Mesothelial cell of epicardium (in vitro differentiated cells): ENCODE measurements at regions not wholly inside any gene's neighbourhood (a gene's known extent, or its start where the extent isn't known, plus 50 kb on each side); places are given as distances from the start of the nearest gene placed in this dataset.

Experiments used
- DNase-seq, 2 experiments: peaks; one replicate each; pipeline ENCODE4 v3.0.0; 2021; ENCODE audit warnings: low spot score in 2 of 2; ENCODE audit not compliant: unreplicated experiment in 2 of 2
- H3K27ac Mint-ChIP-seq: 2 replicates; pipeline ENCODE4 v1.8.0; 2021; ENCODE audit warnings: mixed read lengths
- H3K27me3 Mint-ChIP-seq: 2 replicates; pipeline ENCODE4 v1.8.0; 2021; ENCODE audit warnings: low read depth, mixed read lengths
- H3K36me3 Mint-ChIP-seq: 2 replicates; pipeline ENCODE4 v1.8.0; 2021; ENCODE audit warnings: mixed read lengths
- H3K4me1 Mint-ChIP-seq: 2 replicates; pipeline ENCODE4 v1.8.0; 2021; ENCODE audit warnings: mixed read lengths
- H3K4me3 Mint-ChIP-seq: 2 replicates; pipeline ENCODE4 v1.8.0; 2021; ENCODE audit warnings: mild to moderate bottlenecking, moderate library complexity, mixed read lengths
- H3K9me3 Mint-ChIP-seq: 2 replicates; pipeline ENCODE4 v1.8.0; 2021; ENCODE audit warnings: mixed read lengths
- CTCF ChIP-seq: fragments of 200-600 bp; sonication (generic); IDR thresholded peaks from one replicate; pipeline ENCODE4 v1.5.0; 2021; ENCODE audit warnings: antibody characterized with exemption; ENCODE audit not compliant: unreplicated experiment

DNA sequence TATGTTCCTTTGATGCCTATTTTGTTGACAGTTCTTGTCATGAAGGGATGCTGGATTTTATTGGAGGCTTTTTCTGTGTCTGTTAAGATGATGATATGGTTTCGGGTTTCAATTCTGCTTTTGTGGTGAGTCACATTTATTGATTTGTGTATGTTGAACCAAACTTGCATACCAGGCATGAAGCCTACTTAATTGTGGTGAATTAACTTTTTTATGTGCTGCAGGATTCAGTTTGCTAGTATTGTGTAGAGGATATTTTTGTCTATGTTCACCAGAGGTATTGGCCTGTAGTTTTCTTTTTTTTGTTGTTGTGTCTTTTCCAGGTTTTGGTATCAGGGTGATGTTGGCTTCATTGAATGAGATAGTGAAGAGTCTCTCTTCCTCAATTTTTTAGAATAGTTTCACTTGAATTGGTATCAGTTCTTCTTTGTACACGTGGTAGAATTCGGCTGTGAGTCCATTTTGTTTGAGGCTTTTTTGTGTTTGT, 345.9 kb downstream of the KIF20B start:
- Mint-ChIP-seq H3K9me3 (peaks cover 27% of the 10 kb centered on the region), H3K4me1 (no peaks in the 10 kb centered on the region), H3K4me3 (no peak overlapping the region), H3K27me3 (no peaks in the 10 kb centered on the region), H3K27ac (no peak overlapping the region), H3K36me3 (peaks cover 5% of the 10 kb centered on the region)
- no peak for TF ChIP-seq CTCF
- DNase-seq, result no peak

DNA sequence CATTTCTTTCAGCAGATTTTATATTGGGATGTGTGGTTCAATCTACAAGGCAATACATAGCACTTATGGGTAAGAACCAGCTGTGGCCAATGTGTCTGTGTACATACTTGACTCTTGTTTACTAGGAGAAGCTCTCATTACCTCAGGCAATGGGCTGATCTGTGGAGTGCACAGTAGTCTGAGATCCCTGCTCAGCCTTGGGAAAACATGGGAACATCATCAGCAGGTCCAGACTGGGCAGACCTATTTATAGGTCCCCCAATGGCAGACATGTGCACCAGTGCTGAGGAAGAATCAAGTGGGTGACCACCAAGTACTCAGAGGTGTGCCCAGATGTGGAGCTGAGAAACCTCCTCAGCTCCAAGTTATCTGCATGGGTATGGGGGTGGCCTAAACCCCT, 349.7 kb downstream of the KIF20B start:
- H3K36me3 Mint-ChIP-seq, result peaks cover 5% of the 10 kb centered on the region
- H3K4me1 Mint-ChIP-seq, result no peaks in the 10 kb centered on the region
- DNase-seq, result no peak
- no peaks in the 10 kb centered on the region for H3K27me3 Mint-ChIP-seq
- no peak for TF ChIP-seq CTCF
- H3K4me3 Mint-ChIP-seq, result no peak overlapping the region
- H3K9me3 Mint-ChIP-seq, result peaks cover 22% of the 10 kb centered on the region
- H3K27ac Mint-ChIP-seq, result no peak overlapping the region

- peaks cover 5% of the 10 kb centered on the region for H3K36me3 Mint-ChIP-seq
- no peaks in the 10 kb centered on the region for H3K27me3 Mint-ChIP-seq
- no peak overlapping the region for H3K27ac Mint-ChIP-seq
- TF ChIP-seq CTCF, result no peak
- DNase-seq, result no peak
- H3K9me3 Mint-ChIP-seq, result peaks cover 22% of the 10 kb centered on the region
- H3K4me1 Mint-ChIP-seq, result no peaks in the 10 kb centered on the region
- H3K4me3 Mint-ChIP-seq, result no peak overlapping the region
Measured at GRCh38 chr10:90051474-90051873, 350.1 kb downstream of the KIF20B start.

DNA sequence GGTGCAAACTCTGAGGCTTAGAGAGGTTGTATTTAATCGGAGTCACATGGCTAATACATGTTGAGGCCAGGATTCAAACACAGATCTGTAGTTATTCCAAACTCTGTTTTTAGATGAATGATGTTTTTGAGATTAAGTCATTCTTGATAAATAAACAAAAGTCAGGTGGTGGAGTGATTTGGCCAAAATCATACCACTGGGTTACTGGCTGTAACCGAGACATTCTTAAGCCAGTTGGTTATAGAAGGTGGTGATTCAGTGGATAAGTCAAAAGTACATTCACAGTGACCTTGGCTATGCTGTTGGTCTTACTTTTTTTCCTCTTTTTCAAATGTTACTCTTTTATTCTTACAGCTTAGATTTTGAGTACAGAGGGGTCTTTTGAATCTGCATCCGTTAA, 361.4 kb downstream of the KIF20B start:
- H3K27ac Mint-ChIP-seq, result no peak overlapping the region
- H3K4me1 Mint-ChIP-seq, result peaks cover 44% of the 10 kb centered on the region
- no peak for TF ChIP-seq CTCF

DNA sequence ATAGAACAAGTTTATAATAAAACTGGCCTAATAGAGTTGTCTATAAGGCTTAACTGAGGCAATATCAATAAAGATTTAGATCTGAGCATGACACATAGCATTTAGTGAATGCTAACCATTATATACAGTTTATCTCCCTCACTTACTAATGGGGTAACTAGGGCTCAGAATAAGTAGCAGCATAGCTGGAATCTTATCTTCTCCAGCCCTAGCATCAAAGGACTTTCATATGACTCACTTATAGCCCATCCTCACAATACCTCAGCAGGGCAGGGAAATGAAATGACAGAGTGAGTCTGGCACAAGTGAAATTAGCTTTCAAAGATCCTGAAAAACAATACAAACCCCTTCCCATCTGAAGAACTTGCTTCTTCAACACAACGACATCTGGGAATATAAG, 362.9 kb downstream of the KIF20B start:
- Mint-ChIP-seq H3K27me3 (no peaks in the 10 kb centered on the region), H3K9me3 (peaks cover 6% of the 10 kb centered on the region), H3K4me1 (peaks cover 44% of the 10 kb centered on the region), H3K36me3 (no peaks in the 10 kb centered on the region), H3K27ac (peak overlapping the region; percentile 13), H3K4me3 (no peak overlapping the region)
- DNase-seq, result no peak
- no peak for TF ChIP-seq CTCF

More for the DNA sequence above, 361.4 kb downstream of the KIF20B start:
- no peak overlapping the region for H3K4me3 Mint-ChIP-seq
- no peak for DNase-seq
- H3K27me3 Mint-ChIP-seq, result no peaks in the 10 kb centered on the region
- no peaks in the 10 kb centered on the region for H3K36me3 Mint-ChIP-seq
- H3K9me3 Mint-ChIP-seq, result no peaks in the 10 kb centered on the region

DNA sequence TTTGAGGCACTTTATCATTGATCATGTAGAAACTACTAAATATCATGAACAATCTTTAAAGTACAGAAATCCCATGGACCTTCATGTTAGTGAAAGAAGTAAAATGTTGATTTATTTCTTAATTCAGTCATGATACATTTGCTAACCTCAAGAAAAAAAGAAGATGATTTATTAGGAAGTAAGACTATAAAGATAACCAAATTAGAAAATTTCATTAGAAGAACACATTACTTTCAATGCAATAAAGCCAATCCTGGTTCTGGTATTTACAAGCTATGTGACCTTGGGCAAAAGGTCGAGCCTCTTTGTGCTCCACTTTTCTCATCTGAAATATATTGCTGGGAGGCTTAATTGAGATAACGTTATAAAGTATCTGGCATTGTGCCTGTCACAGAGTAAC, 365.0 kb downstream of the KIF20B start:
- peaks cover 6% of the 10 kb centered on the region for H3K36me3 Mint-ChIP-seq
- TF ChIP-seq CTCF, result no peak
- peak overlapping the region; percentile 59 for H3K27ac Mint-ChIP-seq
- peaks cover 39% of the 10 kb centered on the region for H3K4me1 Mint-ChIP-seq
- DNase-seq, result no peak
- H3K9me3 Mint-ChIP-seq, result peaks cover 20% of the 10 kb centered on the region
- H3K27me3 Mint-ChIP-seq, result no peaks in the 10 kb centered on the region
- H3K4me3 Mint-ChIP-seq, result no peak overlapping the region
